ENCODE measurements at regions not wholly inside any gene's neighbourhood (a gene's known extent, or its start where the extent isn't known, plus 50 kb on each side); places are given as distances from the start of the nearest gene placed in this dataset.

- TF ChIP-seq EP300 (IDR thresholded peaks at IDR 0.05): no peak
- TF ChIP-seq, protein P1, sequence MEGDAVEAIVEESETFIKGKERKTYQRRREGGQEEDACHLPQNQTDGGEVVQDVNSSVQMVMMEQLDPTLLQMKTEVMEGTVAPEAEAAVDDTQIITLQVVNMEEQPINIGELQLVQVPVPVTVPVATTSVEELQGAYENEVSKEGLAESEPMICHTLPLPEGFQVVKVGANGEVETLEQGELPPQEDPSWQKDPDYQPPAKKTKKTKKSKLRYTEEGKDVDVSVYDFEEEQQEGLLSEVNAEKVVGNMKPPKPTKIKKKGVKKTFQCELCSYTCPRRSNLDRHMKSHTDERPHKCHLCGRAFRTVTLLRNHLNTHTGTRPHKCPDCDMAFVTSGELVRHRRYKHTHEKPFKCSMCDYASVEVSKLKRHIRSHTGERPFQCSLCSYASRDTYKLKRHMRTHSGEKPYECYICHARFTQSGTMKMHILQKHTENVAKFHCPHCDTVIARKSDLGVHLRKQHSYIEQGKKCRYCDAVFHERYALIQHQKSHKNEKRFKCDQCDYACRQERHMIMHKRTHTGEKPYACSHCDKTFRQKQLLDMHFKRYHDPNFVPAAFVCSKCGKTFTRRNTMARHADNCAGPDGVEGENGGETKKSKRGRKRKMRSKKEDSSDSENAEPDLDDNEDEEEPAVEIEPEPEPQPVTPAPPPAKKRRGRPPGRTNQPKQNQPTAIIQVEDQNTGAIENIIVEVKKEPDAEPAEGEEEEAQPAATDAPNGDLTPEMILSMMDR (IDR thresholded peaks at IDR 0.05): no peak
Observed at GRCh38 chr3:177613901-177614300, 416.6 kb upstream of the TBL1XR1 start.

All from ovary (tissue), 3 donors.